SIG-M5 treated with dmso at 0.1 percent for 504 hours (cell line): ENCODE measurements at regions not wholly inside any gene's neighbourhood (a gene's known extent, or its start where the extent isn't known, plus 50 kb on each side); places are given as distances from the start of the nearest gene placed in this dataset.
"Not testable (repeated sequence)": the region's sequence is repeated elsewhere in the genome, so short reads cannot be mapped to it uniquely, and the experiment has no call there.

Experiments used
- DNase-seq: peaks from one replicate; lab custom pipeline; 2025; ENCODE audit not compliant: unreplicated experiment; lab: John Stamatoyannopoulos, UW

GRCh38 chr3:6392123-6392522 lies 468.8 kb upstream of the GRM7 start:
- no peak for DNase-seq

GRCh38 chr3:6394944-6395343 lies 466.0 kb upstream of the GRM7 start:
- no peak for DNase-seq

- no peak for DNase-seq
These were observed 464.3 kb upstream of the GRM7 start for GRCh38 chr3:6396631-6397030.

- DNase-seq, result not testable (repeated sequence)
These were observed 458.2 kb upstream of the GRM7 start for GRCh38 chr3:6402666-6403065.

GRCh38 chr3:6406923-6407322 lies 454.0 kb upstream of the GRM7 start:
- DNase-seq, result not testable (repeated sequence)

- DNase-seq, result no peak
These were observed 444.8 kb upstream of the GRM7 start for GRCh38 chr3:6416049-6416661.

GRCh38 chr3:6417174-6417573 lies 443.7 kb upstream of the GRM7 start:
- DNase-seq, result no peak

GRCh38 chr3:6418485-6418884 lies 442.4 kb upstream of the GRM7 start:
- no peak for DNase-seq

- DNase-seq, result no peak
These were observed 439.1 kb upstream of the GRM7 start for GRCh38 chr3:6421666-6422445.

GRCh38 chr3:6425289-6425820 lies 435.6 kb upstream of the GRM7 start:
- DNase-seq, result no peak

GRCh38 chr3:6428276-6428675 lies 432.6 kb upstream of the GRM7 start:
- not testable (repeated sequence) for DNase-seq

GRCh38 chr3:6435951-6436350 lies 425.0 kb upstream of the GRM7 start:
- no peak for DNase-seq

GRCh38 chr3:6437631-6438030 lies 423.3 kb upstream of the GRM7 start:
- DNase-seq, result no peak

GRCh38 chr3:6438031-6438430 lies 422.9 kb upstream of the GRM7 start:
- DNase-seq, result no peak

GRCh38 chr3:6439226-6439625 lies 421.7 kb upstream of the GRM7 start:
- DNase-seq, result no peak

GRCh38 chr3:6439824-6440223 lies 421.1 kb upstream of the GRM7 start:
- DNase-seq, result no peak

GRCh38 chr3:6444888-6445658 lies 415.8 kb upstream of the GRM7 start:
- no peak for DNase-seq

- no peak for DNase-seq
These were observed 413.6 kb upstream of the GRM7 start for GRCh38 chr3:6447166-6447801.

- DNase-seq, result no peak
These were observed 412.9 kb upstream of the GRM7 start for GRCh38 chr3:6448011-6448410.

- no peak for DNase-seq
These were observed 411.8 kb upstream of the GRM7 start for GRCh38 chr3:6449099-6449498.

- DNase-seq, result no peak
These were observed 407.9 kb upstream of the GRM7 start for GRCh38 chr3:6452974-6453373.
